ENCODE measurements at regions not wholly inside any gene's neighbourhood (a gene's known extent, or its start where the extent isn't known, plus 50 kb on each side); places are given as distances from the start of the nearest gene placed in this dataset.

DNA sequence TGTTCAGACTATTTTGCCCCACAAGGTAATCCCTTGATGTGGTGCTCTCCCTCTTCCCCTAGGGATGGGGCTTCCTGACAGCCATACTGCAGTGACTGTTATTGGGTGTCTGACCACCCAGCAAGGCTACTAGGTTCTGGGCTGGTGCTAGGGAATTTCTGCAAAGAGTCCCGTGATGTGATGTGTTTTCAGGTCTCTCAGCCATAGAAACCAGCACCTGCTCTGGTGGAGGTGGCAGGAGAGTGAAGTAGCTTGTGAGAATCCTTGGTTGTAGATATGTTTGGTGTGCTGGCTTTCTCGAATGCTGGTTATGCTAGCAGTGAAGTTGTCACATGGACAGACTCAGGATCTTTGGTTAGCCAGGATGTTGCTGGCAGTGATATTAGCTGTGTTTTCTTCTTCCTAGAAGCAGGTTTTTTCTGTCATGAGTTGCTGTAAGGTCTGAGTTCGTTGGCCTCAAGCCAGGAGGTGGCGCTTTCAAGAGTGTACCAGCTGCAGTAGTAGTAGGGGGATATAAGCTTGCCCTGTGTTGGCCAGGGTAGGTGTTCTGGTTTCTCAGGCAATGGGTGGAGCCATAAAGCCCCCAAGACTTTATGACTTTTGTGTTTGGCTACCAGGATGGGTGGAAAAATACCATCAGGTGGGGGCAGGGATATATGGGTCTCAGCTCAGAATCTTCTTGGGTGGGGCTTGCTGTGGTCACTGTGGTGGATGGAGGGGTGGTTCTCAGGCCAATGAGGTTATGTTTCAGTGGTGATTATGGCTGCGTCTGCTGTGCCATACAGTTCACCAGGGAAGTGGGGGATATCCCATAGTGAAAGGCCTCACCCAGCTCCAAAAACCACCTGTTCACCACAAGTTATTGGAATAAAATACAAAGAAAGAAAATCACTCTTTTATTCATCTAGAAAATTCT is 1112.3 kb downstream of the KCNT2 start:
- intact Hi-C loops (cut with micrococcal nuclease) = no loop called here
- TF ChIP-seq, protein P1, sequence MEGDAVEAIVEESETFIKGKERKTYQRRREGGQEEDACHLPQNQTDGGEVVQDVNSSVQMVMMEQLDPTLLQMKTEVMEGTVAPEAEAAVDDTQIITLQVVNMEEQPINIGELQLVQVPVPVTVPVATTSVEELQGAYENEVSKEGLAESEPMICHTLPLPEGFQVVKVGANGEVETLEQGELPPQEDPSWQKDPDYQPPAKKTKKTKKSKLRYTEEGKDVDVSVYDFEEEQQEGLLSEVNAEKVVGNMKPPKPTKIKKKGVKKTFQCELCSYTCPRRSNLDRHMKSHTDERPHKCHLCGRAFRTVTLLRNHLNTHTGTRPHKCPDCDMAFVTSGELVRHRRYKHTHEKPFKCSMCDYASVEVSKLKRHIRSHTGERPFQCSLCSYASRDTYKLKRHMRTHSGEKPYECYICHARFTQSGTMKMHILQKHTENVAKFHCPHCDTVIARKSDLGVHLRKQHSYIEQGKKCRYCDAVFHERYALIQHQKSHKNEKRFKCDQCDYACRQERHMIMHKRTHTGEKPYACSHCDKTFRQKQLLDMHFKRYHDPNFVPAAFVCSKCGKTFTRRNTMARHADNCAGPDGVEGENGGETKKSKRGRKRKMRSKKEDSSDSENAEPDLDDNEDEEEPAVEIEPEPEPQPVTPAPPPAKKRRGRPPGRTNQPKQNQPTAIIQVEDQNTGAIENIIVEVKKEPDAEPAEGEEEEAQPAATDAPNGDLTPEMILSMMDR (IDR thresholded peaks at IDR 0.05; ENCODE audit: extremely low read depth in 1 of 2, insufficient read depth in 1 of 2, low read depth in 1 of 2, low read length in 2 of 2) = no peak
- TF ChIP-seq, protein P2, sequence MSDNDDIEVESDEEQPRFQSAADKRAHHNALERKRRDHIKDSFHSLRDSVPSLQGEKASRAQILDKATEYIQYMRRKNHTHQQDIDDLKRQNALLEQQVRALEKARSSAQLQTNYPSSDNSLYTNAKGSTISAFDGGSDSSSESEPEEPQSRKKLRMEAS (IDR thresholded peaks at IDR 0.05; ENCODE audit: insufficient read depth, insufficient read length) = no peak
- TF ChIP-seq POLR2A (IDR thresholded peaks at IDR 0.05; ENCODE audit: low read depth, low read length) (no peak), JUN (IDR thresholded peaks at IDR 0.05; ENCODE audit: borderline replicate concordance, insufficient read depth, insufficient read length, low read depth) (no peak), POLR2AphosphoS5 (IDR thresholded peaks at IDR 0.05; ENCODE audit: insufficient read depth, low read depth, low read length) (no peak), MYC (IDR thresholded peaks at IDR 0.05; ENCODE audit: low read depth, low read length) (no peak), GATA2 (IDR thresholded peaks at IDR 0.05; ENCODE audit: insufficient read depth, insufficient read length, low read depth, low read length) (no peak), FOS (IDR thresholded peaks at IDR 0.05; ENCODE audit: borderline replicate concordance, insufficient read depth, low read length) (no peak), EZH2 (IDR thresholded peaks at IDR 0.05; ENCODE audit: borderline replicate concordance, low read depth, low read length, severe bottlenecking) (no peak)
- no peak overlapping the region for H3K4me2 ChIP-seq (ENCODE audit: insufficient read depth, low read length)
- DNase-seq (ENCODE audit: low read depth, low spot score) = no peak
- H3K9me3 ChIP-seq (replicated peaks; ENCODE audit: control insufficient read depth, insufficient read depth, low read length) = no peaks in the 10 kb centered on the region
- ChIA-PET CTCF (no interaction called here), POLR2A (no interaction called here)
- H3K4me1 ChIP-seq (ENCODE audit: control insufficient read depth, extremely low read depth, insufficient read depth, low read length) = no peaks in the 10 kb centered on the region
- BruUV-seq (replicated peaks) = no TSS peak
- no peak overlapping the region for H3K27ac ChIP-seq (ENCODE audit: insufficient read depth, low read depth, low read length)
- dilution Hi-C loops (cut with MboI; ENCODE audit: extremely low pct_ligation_motif_present, low sequenced_read_pairs) = no loop called here
- H2AFZ ChIP-seq (ENCODE audit: low read depth, low read length) = no peak overlapping the region
- H4K20me1 ChIP-seq (replicated peaks; ENCODE audit: control insufficient read depth, extremely low read depth, insufficient read depth, low read length) = no peaks in the 10 kb centered on the region
- FAIRE-seq = no peak
- no peak overlapping the region for H3K4me3 ChIP-seq (replicated peaks in 1 of 3; ENCODE audit: insufficient read depth in 1 of 3, low read depth in 1 of 3, low read length in 3 of 3)
- no peaks in the 10 kb centered on the region for H3K79me2 ChIP-seq (ENCODE audit: control insufficient read depth, insufficient read depth, low read length)
- H3K27me3 ChIP-seq (ENCODE audit: control insufficient read depth in 2 of 2, insufficient read depth in 2 of 2, low read length in 2 of 2) = no peaks in the 10 kb centered on the region
- no peaks in the 10 kb centered on the region for H3K9me1 ChIP-seq (replicated peaks; ENCODE audit: control insufficient read depth, extremely low read depth, insufficient read depth, low read length)
- H3K36me3 ChIP-seq (ENCODE audit: control insufficient read depth in 2 of 2, extremely low read depth in 1 of 2, insufficient read depth in 2 of 2, low read length in 2 of 2) = no peaks in the 10 kb centered on the region
- no peak overlapping the region for H3K9ac ChIP-seq (replicated peaks; ENCODE audit: extremely low read depth, insufficient read depth, low read length)
